K562 (cell line): ENCODE measurements at regions not wholly inside any gene's neighbourhood (a gene's known extent, or its start where the extent isn't known, plus 50 kb on each side); places are given as distances from the start of the nearest gene placed in this dataset.

Experiments
- ATAC-seq: fragments of 200-7000 bp; cut with Tn5 transposase; 3 replicates; pipeline ENCODE4 v1.9.1; 2020; ENCODE audit warnings: moderate library complexity
- BruUV-seq: library from RNA; stranded (reverse); fragments of 400-500 nt; replicated peaks from 2 replicates; lab custom pipeline; 2021; lab: Mats Ljungman, UMichigan
- CTCF ChIA-PET: fragments of 300-600 bp; formaldehyde crosslinking; extraction: SDS; loops from one replicate; lab custom pipeline; 2021; ENCODE audit warnings: low intra/inter-chr PET ratio; lab: Yijun Ruan, JAX
- POLR2A ChIA-PET: fragments of 300-600, 350-650 bp; sonication (Branson Sonifier 250); formaldehyde crosslinking; extraction: SDS; loops from one replicate; lab custom pipeline; 2021; ENCODE audit warnings: antibody characterized with exemption, inconsistent platforms; lab: Yijun Ruan, JAX
- DNase-seq, 4 experiments: peaks; one replicate each; pipeline versions ENCODE4 v3.0.0 to v3.0.0-alpha.2; 2011 to 2018; ENCODE audit warnings: low spot score in 3 of 4, mixed read lengths in 3 of 4; ENCODE audit errors: extremely low read depth in 1 of 4
- FAIRE-seq: peaks from 2 replicates; lab custom pipeline; 2011; peaks lifted over from hg19 to GRCh38; lab: Jason Lieb, UNC
- H2AFZ ChIP-seq: 2 replicates; pipeline ENCODE4 v1.6.0; 2011; ENCODE audit warnings: low read depth, low read length, control low read depth, inconsistent platforms
- H3K27ac ChIP-seq: fragments of 200-600 bp; 3 replicates; pipeline ENCODE4 v1.8.0; 2011; ENCODE audit warnings: low read depth, mild to moderate bottlenecking, control low read depth, inconsistent platforms, low read length, moderate library complexity, mixed read lengths; ENCODE audit errors: extremely low read depth
- H3K27me3 ChIP-seq, 2 experiments: fragments of 300-600 bp in 1 of 2; 2 replicates in 1 of 2; 3 replicates in 1 of 2; pipeline versions ENCODE4 v1.6.0 to v1.8.0; 2011; ENCODE audit warnings: inconsistent platforms in 2 of 2, low read length in 2 of 2, mild to moderate bottlenecking in 1 of 2, mixed read lengths in 1 of 2, moderate library complexity in 1 of 2; ENCODE audit not compliant: control insufficient read depth in 2 of 2, insufficient read depth in 2 of 2
- H3K36me3 ChIP-seq: fragments of 300-600 bp; 3 replicates; pipeline ENCODE4 v1.8.0; 2011; ENCODE audit warnings: mild to moderate bottlenecking, low read length, inconsistent platforms; ENCODE audit not compliant: control insufficient read depth, insufficient read depth
- H3K4me1 ChIP-seq, 2 experiments: fragments of 200-600 bp in 1 of 2; replicated peaks in 1 of 2; 2 replicates in 1 of 2; 3 replicates in 1 of 2; pipeline versions ENCODE4 v1.5.1 to v1.8.0; 2011; ENCODE audit warnings: inconsistent platforms in 2 of 2, low read length in 2 of 2, mild to moderate bottlenecking in 1 of 2, mixed read lengths in 1 of 2, moderate library complexity in 1 of 2; ENCODE audit not compliant: control insufficient read depth in 2 of 2, insufficient read depth in 2 of 2
- H3K4me2 ChIP-seq: 2 replicates; pipeline ENCODE4 v1.6.1; 2011; ENCODE audit warnings: low read length, control low read depth, inconsistent platforms, mixed read lengths; ENCODE audit not compliant: insufficient read depth
- H3K4me3 ChIP-seq: fragments of 200-600 bp; sonication (generic), shearing (Covaris generic); 2 replicates; pipeline ENCODE4 v1.5.1; 2016; ENCODE audit warnings: control low read depth, inconsistent platforms
- H3K79me2 ChIP-seq: fragments of 200-600 bp; 3 replicates; pipeline ENCODE4 v1.8.0; 2011; ENCODE audit warnings: low read length, inconsistent platforms; ENCODE audit not compliant: control insufficient read depth, insufficient read depth
- H3K9ac ChIP-seq, 2 experiments: 2 replicates each; pipeline versions ENCODE4 v1.6.0 to v1.6.1; 2011; ENCODE audit warnings: low read depth in 2 of 2, low read length in 2 of 2, control low read depth in 1 of 2, inconsistent platforms in 1 of 2, mild to moderate bottlenecking in 1 of 2, mixed read lengths in 1 of 2; ENCODE audit not compliant: insufficient read depth in 1 of 2
- H3K9me1 ChIP-seq: one replicate; pipeline ENCODE4 v1.6.0; 2011; ENCODE audit warnings: inconsistent platforms, mild to moderate bottlenecking, low read length, moderate library complexity; ENCODE audit not compliant: control insufficient read depth, insufficient read depth
- H3K9me3 ChIP-seq: replicated peaks from 2 replicates; pipeline ENCODE4 v1.5.1; 2011; ENCODE audit warnings: low read depth, low read length, inconsistent platforms; ENCODE audit not compliant: control insufficient read depth, insufficient read depth
- H4K20me1 ChIP-seq: replicated peaks from 2 replicates; pipeline ENCODE4 v1.6.1; 2011; ENCODE audit warnings: low read length, inconsistent platforms, mixed read lengths; ENCODE audit not compliant: control insufficient read depth, insufficient read depth
- ATF1 ChIP-seq, 2 experiments: fragments of 450-650 bp in 1 of 2; IDR thresholded peaks; 2 replicates each; pipeline ENCODE4 v1.6.1; 2016; ENCODE audit warnings: missing compliant biosample characterization in 1 of 2, missing genetic modification characterization in 1 of 2
- BCOR ChIP-seq: fragments of 450-650 bp; IDR thresholded peaks from 2 replicates; pipeline ENCODE4 v1.6.1; 2016
- CBFA2T2 ChIP-seq: fragments of 450-650 bp; conservative IDR thresholded peaks from 2 replicates; pipeline ENCODE4 v1.6.1; 2017; ENCODE audit warnings: mild to moderate bottlenecking
- GTF2A2 ChIP-seq: IDR thresholded peaks from 2 replicates; pipeline ENCODE4 v1.6.1; 2016; ENCODE audit warnings: mild to moderate bottlenecking, missing genetic modification characterization, missing compliant biosample characterization
- HDAC2 ChIP-seq: fragments of 450-650 bp; IDR thresholded peaks from 2 replicates; pipeline ENCODE4 v1.6.1; 2016; ENCODE audit warnings: mild to moderate bottlenecking
- KLF16 ChIP-seq: IDR thresholded peaks from 2 replicates; pipeline ENCODE4 v1.6.1; 2016; ENCODE audit warnings: antibody characterized with exemption
- KLF6 ChIP-seq: fragments of 250-450 bp; sonication (Bioruptor Pico); IDR thresholded peaks from 2 replicates; pipeline ENCODE4 v1.4.0; 2020; ENCODE audit warnings: mild to moderate bottlenecking, moderate library complexity, borderline replicate concordance
- MEF2D ChIP-seq: conservative IDR thresholded peaks from 2 replicates; pipeline ENCODE4 v1.6.1; 2016; ENCODE audit warnings: low read depth, missing genetic modification characterization, missing compliant biosample characterization
- NCOA1 ChIP-seq: fragments of 450-650 bp; IDR thresholded peaks from 2 replicates; pipeline ENCODE4 v1.6.1; 2016; ENCODE audit warnings: low read depth
- RAD21 ChIP-seq, 2 experiments: fragments of 250-450 bp in 1 of 2; fragments of 450-650 bp in 1 of 2; sonication (Bioruptor Pico) in 1 of 2; formaldehyde crosslinking in 1 of 2; IDR thresholded peaks in 1 of 2; conservative IDR thresholded peaks in 1 of 2; 2 replicates each; pipeline versions ENCODE4 v1.4.0 to v1.8.0; 2020 to 2022; ENCODE audit warnings: mild to moderate bottlenecking in 2 of 2, moderate library complexity in 1 of 2
- SMARCC2 ChIP-seq: fragments of 450-650 bp; IDR thresholded peaks from 2 replicates; pipeline ENCODE4 v1.6.1; 2017; ENCODE audit warnings: antibody characterized with exemption, moderate library complexity, mild to moderate bottlenecking, low read depth
- SOX6 ChIP-seq: fragments of 450-650 bp; IDR thresholded peaks from 2 replicates; pipeline ENCODE4 v1.6.1; 2014; ENCODE audit warnings: mild to moderate bottlenecking
- STAT5B ChIP-seq: fragments of 250-450 bp; sonication (Bioruptor Pico); IDR thresholded peaks from 2 replicates; pipeline ENCODE4 v1.8.0; 2021; ENCODE audit warnings: mild to moderate bottlenecking, inconsistent platforms
- TFAP4 ChIP-seq: sonication (generic); formaldehyde crosslinking; IDR thresholded peaks from 2 replicates; pipeline ENCODE4 v1.8.0; 2022; ENCODE audit warnings: missing genetic modification reagents, mild to moderate bottlenecking, moderate library complexity, borderline replicate concordance
- ZBTB43 ChIP-seq: sonication (generic); formaldehyde crosslinking; IDR thresholded peaks from 2 replicates; pipeline ENCODE4 v1.8.0; 2023; ENCODE audit warnings: mild to moderate bottlenecking, missing genetic modification reagents
- ZNF175 ChIP-seq: fragments of 200-800 bp; sonication (Bioruptor generic); IDR thresholded peaks from 2 replicates; pipeline ENCODE4 v1.6.1; 2016; ENCODE audit warnings: low read depth, mild to moderate bottlenecking, missing genetic modification characterization, missing compliant biosample characterization
- ZNF217 ChIP-seq: sonication (generic); formaldehyde crosslinking; IDR thresholded peaks from 2 replicates; pipeline ENCODE4 v1.8.0; 2022; ENCODE audit warnings: mild to moderate bottlenecking, missing genetic modification reagents
- ZNF384 ChIP-seq: IDR thresholded peaks from 2 replicates; pipeline ENCODE4 v1.6.1; 2012; ENCODE audit warnings: low read depth, low read length, improper control_type of control experiment
- ZNF408 ChIP-seq: fragments of 250-450 bp; sonication (Bioruptor Pico); IDR thresholded peaks from 2 replicates; pipeline ENCODE4 v1.4.0; 2020; ENCODE audit warnings: low read depth, mild to moderate bottlenecking, moderate library complexity
- ZNF583 ChIP-seq: fragments of 250-450 bp; sonication (Bioruptor Pico); IDR thresholded peaks from 2 replicates; pipeline ENCODE4 v1.4.0; 2020
- ZNF696 ChIP-seq: fragments of 250-450 bp; sonication (Bioruptor Pico); conservative IDR thresholded peaks from 2 replicates; pipeline ENCODE4 v1.4.0; 2020; ENCODE audit warnings: mild to moderate bottlenecking, moderate library complexity
- ZNF717 ChIP-seq: fragments of 250-450 bp; sonication (Bioruptor Pico); IDR thresholded peaks from 2 replicates; pipeline ENCODE4 v1.5.0; 2021
- WGBS: fragments of 100-300 bp; shearing (Covaris generic); methylation state at CpG from one replicate; pipeline ENCODE4 v1.1.6; 2016; ENCODE audit warnings: low coverage, mixed read lengths; ENCODE audit not compliant: insufficient coverage; ENCODE audit errors: missing lambda C conversion rate; 5-methylcytosine and 5-hydroxymethylcytosine counted together
- in situ Hi-C: fragments of 300-500 bp; cut with MboI; formaldehyde crosslinking; loops from 4 replicates; pipeline ENCODE4 v1.15.0; 2018; ENCODE audit warnings: inconsistent platforms, mixed read lengths
- intact Hi-C: fragments of 100-400 bp; cut with micrococcal nuclease; formaldehyde crosslinking; loops from 2 replicates; pipeline ENCODE4 v1.14.2; 2022

- no peaks in the 10 kb centered on the region for H4K20me1 ChIP-seq
- ChIA-PET POLR2A (interaction anchor here (0.5 to 1.4 kb wide), 4 partner anchors 10 to 1115 kb away, joined by 3 to 4 read pairs (median 4); no protein-coding TSS in a partner anchor), CTCF (no interaction called here)
- 17% methylated on average over 12 of the region's 12 CpGs for WGBS
- DNase-seq (peak; percentile 16 to 79 (median 41)), ATAC-seq (peak; percentile 98), FAIRE-seq (peak; percentile 87)
- H3K79me2 ChIP-seq = no peaks in the 10 kb centered on the region
- H3K9me3 ChIP-seq = no peaks in the 10 kb centered on the region
- H3K4me1 ChIP-seq = peaks cover 3 to 31% of the 10 kb centered on the region in 2 experiments; a peak in 3 of 5 replicates
- in situ Hi-C loops (no loop called here), intact Hi-C loops (loop anchor here (10.0 kb wide), 1 partner anchor 163 kb away; no protein-coding TSS in a partner anchor)
- peak overlapping the region; percentile 50; the same call in 1 of the 3 replicates for H3K27ac ChIP-seq
- H3K36me3 ChIP-seq = no peaks in the 10 kb centered on the region
- H3K27me3 ChIP-seq = no peaks in the 10 kb centered on the region
- no peaks in the 10 kb centered on the region for H3K9me1 ChIP-seq
- peak overlapping the region; percentile 73 for H2AFZ ChIP-seq
- no TSS peak for BruUV-seq
- peak overlapping the region; percentile 29 to 84; a peak in 2 of 4 replicates for H3K9ac ChIP-seq
- peak overlapping the region; percentile 66 for H3K4me2 ChIP-seq
- no peak overlapping the region for H3K4me3 ChIP-seq
- TF ChIP-seq KLF6 (no peak), GTF2A2 (tag) (no peak), ZNF175 (peak; percentile 92; the same call in 1 of the 2 replicates), ZNF408 (no peak), TFAP4 (CRISPR knock-in tag) (peak; percentile 91), SMARCC2 (peak; percentile 76), HDAC2 (peak; percentile 96), STAT5B (CRISPR knock-in tag) (no peak), NCOA1 (peak; percentile 82), ZNF583 (no peak), BCOR (0 out of 2 replicates have a peak, but pooled peaks have one; percentile 9), ZNF717 (CRISPR knock-in tag) (no peak), KLF16 (peak; percentile 74; the same call in 1 of the 2 replicates), ZBTB43 (CRISPR knock-in tag) (no peak), ZNF217 (no peak), MEF2D (tag) (no peak; the same call in 1 of the 2 replicates), ATF1 (CRISPR knock-in tag; IDR thresholded peaks at IDR 0.05) (no peak), ATF1 (tag; IDR thresholded peaks at IDR 0.05) (peak; percentile 95), SOX6 (peak; percentile 95), RAD21 (CRISPR knock-in tag; conservative IDR thresholded peaks at IDR 0.05 in 1 of 2, IDR thresholded peaks at IDR 0.05 in 1 of 2) (peak in 1 of 2 experiments; percentile 33; a peak in 2 of 4 replicates), ZNF696 (no peak), CBFA2T2 (peak; percentile 86), ZNF384 (no peak)
Observed at GRCh38 chr12:47377414-47378221, 297.9 kb upstream of the AMIGO2 start.
